Endothelial cell of hepatic sinusoid (primary cell): ENCODE measurements at regions not wholly inside any gene's neighbourhood (a gene's known extent, or its start where the extent isn't known, plus 50 kb on each side); places are given as distances from the start of the nearest gene placed in this dataset.

ENCODE experiments used
- in situ Hi-C: cut with HindIII; loops from 2 replicates; pipeline ENCODE4 v1.10.0; 2017; ENCODE audit warnings: low sequenced_read_pairs

- in situ Hi-C loops = no loop called here
Measured at GRCh38 chr6:22801831-22802230, 232.5 kb downstream of the HDGFL1 start.

GRCh38 chr6:22804620-22805261 lies 235.4 kb downstream of the HDGFL1 start:
- in situ Hi-C loops = no loop called here

GRCh38 chr6:22807261-22807660 lies 237.9 kb downstream of the HDGFL1 start:
- in situ Hi-C loops = no loop called here

GRCh38 chr6:22807818-22808217 lies 238.5 kb downstream of the HDGFL1 start:
- in situ Hi-C loops = no loop called here

- in situ Hi-C loops = no loop called here
Measured at GRCh38 chr6:22808466-22808865, 239.1 kb downstream of the HDGFL1 start.

GRCh38 chr6:22809370-22809769 lies 240.0 kb downstream of the HDGFL1 start:
- in situ Hi-C loops = no loop called here

- in situ Hi-C loops = no loop called here
Measured at GRCh38 chr6:22819209-22819608, 249.8 kb downstream of the HDGFL1 start.

GRCh38 chr6:22821664-22822320 lies 252.4 kb downstream of the HDGFL1 start:
- in situ Hi-C loops = no loop called here

GRCh38 chr6:22825210-22825609 lies 255.8 kb downstream of the HDGFL1 start:
- in situ Hi-C loops = no loop called here

GRCh38 chr6:22826961-22827360 lies 257.6 kb downstream of the HDGFL1 start:
- in situ Hi-C loops = no loop called here

- in situ Hi-C loops = no loop called here
Measured at GRCh38 chr6:22827760-22828159, 258.4 kb downstream of the HDGFL1 start.

- in situ Hi-C loops = no loop called here
Measured at GRCh38 chr6:22828179-22829062, 259.1 kb downstream of the HDGFL1 start.

- in situ Hi-C loops = no loop called here
Measured at GRCh38 chr6:22829070-22829469, 259.7 kb downstream of the HDGFL1 start.

GRCh38 chr6:22830463-22830862 lies 261.1 kb downstream of the HDGFL1 start:
- in situ Hi-C loops = no loop called here

- in situ Hi-C loops = no loop called here
Measured at GRCh38 chr6:22833191-22833590, 263.8 kb downstream of the HDGFL1 start.

- in situ Hi-C loops = no loop called here
Measured at GRCh38 chr6:22838345-22838744, 269.0 kb downstream of the HDGFL1 start.

GRCh38 chr6:22845467-22845866 lies 276.1 kb downstream of the HDGFL1 start:
- in situ Hi-C loops = no loop called here

- in situ Hi-C loops = no loop called here
Measured at GRCh38 chr6:22848121-22848520, 278.8 kb downstream of the HDGFL1 start.

GRCh38 chr6:22849921-22850320 lies 280.6 kb downstream of the HDGFL1 start:
- in situ Hi-C loops = no loop called here

- in situ Hi-C loops = no loop called here
Measured at GRCh38 chr6:22852101-22852500, 282.7 kb downstream of the HDGFL1 start.

- in situ Hi-C loops = no loop called here
Measured at GRCh38 chr6:22873513-22874136, 304.3 kb downstream of the HDGFL1 start.
